ENCODE measurements at regions not wholly inside any gene's neighbourhood (a gene's known extent, or its start where the extent isn't known, plus 50 kb on each side); places are given as distances from the start of the nearest gene placed in this dataset.

DNA sequence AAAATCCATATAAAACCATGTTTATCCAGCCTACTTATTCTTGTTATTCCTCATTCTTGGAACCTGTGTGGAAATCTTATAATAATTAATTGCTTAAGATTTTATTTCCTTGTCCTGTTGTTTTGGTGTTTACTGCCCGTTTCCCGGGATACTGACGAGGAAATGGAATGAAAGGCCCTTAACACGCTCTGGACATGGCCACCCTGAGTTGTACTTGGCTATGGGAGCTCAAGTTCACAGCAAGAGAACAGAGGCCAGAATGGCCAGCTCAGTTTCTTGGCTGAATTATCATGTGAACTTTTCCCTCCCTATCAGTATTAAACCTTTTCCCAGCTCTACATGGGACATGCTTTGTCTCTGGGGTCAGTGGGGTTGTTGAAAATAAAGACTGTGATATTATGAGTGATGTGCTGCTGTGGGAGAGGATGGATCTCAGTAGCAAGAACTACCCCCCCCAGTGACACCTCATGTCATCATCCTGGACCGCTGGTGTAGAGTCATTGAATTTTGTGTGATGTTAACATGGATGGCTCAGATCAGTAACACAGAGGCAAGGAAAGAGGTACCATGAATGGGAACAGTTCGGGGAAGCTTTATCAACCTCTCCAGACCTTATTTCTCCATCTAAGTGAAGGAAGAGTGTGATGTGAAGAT, 87.0 kb upstream of the IGFBP3 start:
- Histone ChIP-seq H3K36me3 (ENCODE audit: low read depth) (no peaks in the 10 kb centered on the region), H3K4me3 (no peak overlapping the region), H3K4me1 (ENCODE audit: insufficient read depth) (peaks cover 16% of the 10 kb centered on the region), H3K9ac (no peak overlapping the region), H3F3A (ENCODE audit: insufficient read depth) (peaks cover 20% of the 10 kb centered on the region), H3K27ac (no peak overlapping the region), H3K9me2 (ENCODE audit: insufficient read depth) (no peaks in the 10 kb centered on the region), H3K9me3 (ENCODE audit: low read depth) (no peaks in the 10 kb centered on the region), H4K20me1 (ENCODE audit: insufficient read depth) (no peaks in the 10 kb centered on the region), H3K79me2 (ENCODE audit: insufficient read depth) (no peaks in the 10 kb centered on the region), H2AFZ (no peak overlapping the region; the same call in 1 of the 2 replicates), H3K27me3 (replicated peaks; ENCODE audit: insufficient read depth) (no peaks in the 10 kb centered on the region), H3K4me2 (ENCODE audit: unreplicated experiment) (no peak overlapping the region)
- in situ Hi-C loops (cut with MboI) = no loop called here
- WGBS, 2 experiments (ENCODE audit: low coverage in 1 of 2, low lambda C conversion rate in 2 of 2, missing lambda C conversion rate in 2 of 2) = 64 to 65% methylated on average over 6 of the region's 6 CpGs
- no peak for DNase-seq
- TF ChIP-seq EZH2 (IDR thresholded peaks at IDR 0.05; ENCODE audit: insufficient read depth, poor library complexity, severe bottlenecking) (no peak), EZH2phosphoT487 (IDR thresholded peaks at IDR 0.05; ENCODE audit: insufficient read depth, low read depth) (no peak)

DNA sequence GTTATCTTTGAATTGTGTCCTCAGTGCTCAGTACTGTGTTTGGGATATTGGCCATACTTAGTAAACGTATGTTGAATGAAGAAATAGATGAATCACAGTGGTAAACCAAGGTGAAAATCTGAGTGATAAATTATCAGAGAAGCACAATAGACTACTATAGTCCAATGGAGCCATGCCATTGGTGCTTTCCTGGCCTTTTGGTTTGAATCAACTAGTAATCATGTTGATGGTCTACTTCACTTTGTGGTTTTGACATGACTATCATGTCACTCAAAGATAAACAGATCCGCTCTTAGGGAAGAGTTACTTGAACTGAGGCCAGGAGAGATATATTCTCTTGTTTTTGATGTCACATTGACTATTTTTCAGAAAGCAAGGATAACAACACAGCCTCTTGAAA, 86.1 kb upstream of the IGFBP3 start:
- WGBS, 2 experiments (ENCODE audit: low coverage in 1 of 2, low lambda C conversion rate in 2 of 2, missing lambda C conversion rate in 2 of 2) = 80 to 84% methylated on average over 2 of the region's 2 CpGs
- Histone ChIP-seq H3K79me2 (ENCODE audit: insufficient read depth) (no peaks in the 10 kb centered on the region), H3K4me1 (ENCODE audit: insufficient read depth) (peaks cover 16% of the 10 kb centered on the region), H2AFZ (no peak overlapping the region), H3K9me2 (ENCODE audit: insufficient read depth) (no peaks in the 10 kb centered on the region), H3K4me3 (no peak overlapping the region), H3K27me3 (replicated peaks; ENCODE audit: insufficient read depth) (no peaks in the 10 kb centered on the region), H4K20me1 (ENCODE audit: insufficient read depth) (no peaks in the 10 kb centered on the region), H3F3A (ENCODE audit: insufficient read depth) (peaks cover 20% of the 10 kb centered on the region), H3K27ac (no peak overlapping the region), H3K36me3 (ENCODE audit: low read depth) (no peaks in the 10 kb centered on the region), H3K4me2 (ENCODE audit: unreplicated experiment) (no peak overlapping the region), H3K9me3 (ENCODE audit: low read depth) (no peaks in the 10 kb centered on the region), H3K9ac (no peak overlapping the region)
- no peak for DNase-seq
- in situ Hi-C loops (cut with MboI) = no loop called here
- TF ChIP-seq EZH2 (IDR thresholded peaks at IDR 0.05; ENCODE audit: insufficient read depth, poor library complexity, severe bottlenecking) = no peak
- TF ChIP-seq EZH2phosphoT487 (IDR thresholded peaks at IDR 0.05; ENCODE audit: insufficient read depth, low read depth) = no peak

- Histone ChIP-seq H2AFZ (no peak overlapping the region), H3K27me3 (replicated peaks; ENCODE audit: insufficient read depth) (no peaks in the 10 kb centered on the region), H3K79me2 (ENCODE audit: insufficient read depth) (no peaks in the 10 kb centered on the region), H3K9ac (no peak overlapping the region), H3K27ac (no peak overlapping the region), H3K4me1 (ENCODE audit: insufficient read depth) (peaks cover 16% of the 10 kb centered on the region), H3K9me3 (ENCODE audit: low read depth) (no peaks in the 10 kb centered on the region), H3K4me2 (ENCODE audit: unreplicated experiment) (no peak overlapping the region), H3K4me3 (no peak overlapping the region), H3F3A (ENCODE audit: insufficient read depth) (peaks cover 20% of the 10 kb centered on the region), H3K9me2 (ENCODE audit: insufficient read depth) (no peaks in the 10 kb centered on the region), H4K20me1 (ENCODE audit: insufficient read depth) (no peaks in the 10 kb centered on the region), H3K36me3 (ENCODE audit: low read depth) (no peaks in the 10 kb centered on the region)
- WGBS, 2 experiments (ENCODE audit: low coverage in 1 of 2, low lambda C conversion rate in 2 of 2, missing lambda C conversion rate in 2 of 2) = 93 to 94% methylated on average over 1 of the region's 1 CpG
- no peak for DNase-seq
- in situ Hi-C loops (cut with MboI) = no loop called here
- TF ChIP-seq EZH2 (IDR thresholded peaks at IDR 0.05; ENCODE audit: insufficient read depth, poor library complexity, severe bottlenecking) (no peak), EZH2phosphoT487 (IDR thresholded peaks at IDR 0.05; ENCODE audit: insufficient read depth, low read depth) (no peak)
Observed at GRCh38 chr7:46006723-46007122, 85.7 kb upstream of the IGFBP3 start.

DNA sequence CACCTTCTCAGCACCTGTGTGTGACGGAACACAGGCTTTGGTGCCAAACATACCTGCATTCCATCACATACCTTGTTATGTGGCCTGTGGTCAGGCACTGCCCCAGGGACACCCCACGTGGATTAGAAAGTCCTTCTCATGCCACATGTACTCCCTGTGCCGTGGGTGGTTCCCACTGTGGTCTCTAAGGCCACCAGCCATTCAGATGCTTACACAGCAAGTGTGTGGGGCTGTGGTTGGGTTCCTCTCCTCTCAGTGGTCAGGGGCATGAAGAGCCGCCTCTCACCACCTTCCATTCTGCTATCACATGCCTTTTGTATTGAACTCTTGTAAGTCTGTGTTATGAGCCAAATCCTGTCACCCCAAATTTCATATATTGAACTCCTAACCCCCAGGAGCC, 85.1 kb upstream of the IGFBP3 start:
- peaks cover 20% of the 10 kb centered on the region for H3F3A ChIP-seq (ENCODE audit: insufficient read depth)
- H3K4me3 ChIP-seq = no peak overlapping the region
- no peak overlapping the region for H2AFZ ChIP-seq
- WGBS, 2 experiments (ENCODE audit: low coverage in 1 of 2, low lambda C conversion rate in 2 of 2, missing lambda C conversion rate in 2 of 2) = 85 to 86% methylated on average over 4 of the region's 4 CpGs
- peaks cover 16% of the 10 kb centered on the region for H3K4me1 ChIP-seq (ENCODE audit: insufficient read depth)
- no peaks in the 10 kb centered on the region for H3K79me2 ChIP-seq (ENCODE audit: insufficient read depth)
- H3K27me3 ChIP-seq (replicated peaks; ENCODE audit: insufficient read depth) = no peaks in the 10 kb centered on the region
- no peaks in the 10 kb centered on the region for H3K9me2 ChIP-seq (ENCODE audit: insufficient read depth)
- no peak for DNase-seq
- H3K9ac ChIP-seq = no peak overlapping the region
- H4K20me1 ChIP-seq (ENCODE audit: insufficient read depth) = no peaks in the 10 kb centered on the region
- no peak for TF ChIP-seq EZH2 (IDR thresholded peaks at IDR 0.05; ENCODE audit: insufficient read depth, poor library complexity, severe bottlenecking)
- TF ChIP-seq EZH2phosphoT487 (IDR thresholded peaks at IDR 0.05; ENCODE audit: insufficient read depth, low read depth) = no peak
- H3K4me2 ChIP-seq (ENCODE audit: unreplicated experiment) = no peak overlapping the region
- H3K27ac ChIP-seq = no peak overlapping the region
- no peaks in the 10 kb centered on the region for H3K36me3 ChIP-seq (ENCODE audit: low read depth)
- H3K9me3 ChIP-seq (ENCODE audit: low read depth) = no peaks in the 10 kb centered on the region
- in situ Hi-C loops (cut with MboI) = no loop called here

All from GM23248 (cell line).